ENCODE measurements at regions not wholly inside any gene's neighbourhood (a gene's known extent, or its start where the extent isn't known, plus 50 kb on each side); places are given as distances from the start of the nearest gene placed in this dataset.

- BruUV-seq (replicated peaks): no TSS peak
- Histone ChIP-seq H3K4me3 (ENCODE audit: low read depth, low read length) (no peak overlapping the region), H3K9me3 (no peaks in the 10 kb centered on the region), H3K4me1 (no peaks in the 10 kb centered on the region), H3K36me3 (ENCODE audit: control insufficient read depth, insufficient read depth, low read length) (no peaks in the 10 kb centered on the region), H3K27me3 (replicated peaks; ENCODE audit: control insufficient read depth, insufficient read depth, low read length) (no peaks in the 10 kb centered on the region)
- H3K36me3 Mint-ChIP-seq (ENCODE audit: insufficient read depth, unreplicated experiment): no peaks in the 10 kb centered on the region
- H3K4me3 Mint-ChIP-seq (ENCODE audit: unreplicated experiment): no peak overlapping the region
- ChIA-PET POLR2A (no interaction called here), CTCF (interaction anchor here (0.6 to 1.3 kb wide), 3 partner anchors 110 to 571 kb away, joined by 3 to 8 read pairs (median 5); no protein-coding TSS in a partner anchor)
- DNase-seq: peak; percentile 41 to 55
- no peak overlapping the region for H3K27ac Mint-ChIP-seq (ENCODE audit: unreplicated experiment)
- no peaks in the 10 kb centered on the region for H3K9me3 Mint-ChIP-seq (ENCODE audit: unreplicated experiment)
- peak; percentile 48 to 59 for TF ChIP-seq CTCF (IDR thresholded peaks at IDR 0.05; ENCODE audit: insufficient read depth in 1 of 2, low read depth in 1 of 2, low read length in 1 of 2, severe bottlenecking in 1 of 2, unreplicated experiment in 1 of 2)
- no peaks in the 10 kb centered on the region for H3K4me1 Mint-ChIP-seq (ENCODE audit: low read depth, unreplicated experiment)
- no peaks in the 10 kb centered on the region for H3K27me3 Mint-ChIP-seq (ENCODE audit: insufficient read depth, unreplicated experiment)
- intact Hi-C loops (cut with micrococcal nuclease; ENCODE audit: unreplicated experiment): loop anchor here (5.0 kb wide), 1 partner anchor 392 kb away; no protein-coding TSS in a partner anchor
Observed at GRCh38 chr5:57889558-57889957, 406.9 kb upstream of the ACTBL2 start.

DNA sequence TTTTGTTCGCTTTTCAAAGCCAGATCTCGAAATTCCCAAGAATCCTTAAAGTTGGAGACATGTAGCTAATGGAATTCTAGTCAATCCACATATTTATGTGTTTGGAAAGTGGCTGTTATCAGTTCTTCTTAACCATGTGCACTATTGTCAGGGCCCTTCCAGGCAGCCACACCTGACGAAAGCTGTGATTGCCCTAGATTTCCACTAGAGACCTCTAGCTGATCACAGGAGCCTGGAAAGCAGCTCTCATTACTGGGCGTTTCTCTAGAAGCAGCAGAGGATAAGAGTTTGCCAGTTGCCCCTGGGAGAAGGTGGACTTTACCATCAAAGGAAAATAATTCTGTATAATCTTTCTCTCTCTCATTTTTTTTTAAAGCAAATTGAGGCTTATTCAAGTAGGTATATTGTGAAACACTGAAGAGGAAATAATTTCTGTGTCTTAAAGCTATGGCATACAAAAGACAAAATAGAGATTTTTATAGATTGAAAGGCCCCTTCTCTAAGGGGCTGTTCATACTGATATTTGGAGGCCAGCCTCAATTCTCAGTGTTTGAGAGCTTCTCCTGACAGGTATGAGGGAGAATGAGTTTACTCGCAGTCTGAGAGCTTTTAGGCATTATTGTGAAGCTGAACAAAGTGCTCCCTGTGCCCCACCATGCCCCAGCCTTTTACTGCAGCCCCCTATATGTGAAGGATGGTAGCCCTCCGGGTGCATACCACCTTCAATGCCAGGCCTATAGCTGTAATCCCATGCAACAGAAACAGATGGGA lies 405.4 kb upstream of the ACTBL2 start:
- Mint-ChIP-seq H3K27me3 (ENCODE audit: insufficient read depth, unreplicated experiment) (no peaks in the 10 kb centered on the region), H3K4me3 (ENCODE audit: unreplicated experiment) (no peak overlapping the region), H3K36me3 (ENCODE audit: insufficient read depth, unreplicated experiment) (no peaks in the 10 kb centered on the region), H3K4me1 (ENCODE audit: low read depth, unreplicated experiment) (no peaks in the 10 kb centered on the region), H3K27ac (ENCODE audit: unreplicated experiment) (no peak overlapping the region), H3K9me3 (ENCODE audit: unreplicated experiment) (no peaks in the 10 kb centered on the region)
- peak; percentile 55 to 80 for TF ChIP-seq CTCF (IDR thresholded peaks at IDR 0.05; ENCODE audit: insufficient read depth in 1 of 2, low read depth in 1 of 2, low read length in 1 of 2, severe bottlenecking in 1 of 2, unreplicated experiment in 1 of 2)
- Histone ChIP-seq H3K9me3 (no peaks in the 10 kb centered on the region), H3K4me3 (ENCODE audit: low read depth, low read length) (no peak overlapping the region), H3K36me3 (ENCODE audit: control insufficient read depth, insufficient read depth, low read length) (no peaks in the 10 kb centered on the region), H3K27me3 (replicated peaks; ENCODE audit: control insufficient read depth, insufficient read depth, low read length) (no peaks in the 10 kb centered on the region), H3K4me1 (no peaks in the 10 kb centered on the region)
- no TSS peak for BruUV-seq (replicated peaks)
- POLR2A ChIA-PET: no interaction called here
- peak; percentile 72 to 75 for DNase-seq
- intact Hi-C loops (cut with micrococcal nuclease; ENCODE audit: unreplicated experiment): loop anchor here (1.0 to 5.0 kb wide), 4 partner anchors 109 to 590 kb away; partner anchors contain the start of gene PLK2
- CTCF ChIA-PET: interaction anchor here (0.7 to 1.8 kb wide), 7 partner anchors 9 to 590 kb away, joined by 3 to 33 read pairs (median 5); no protein-coding TSS in a partner anchor

DNA sequence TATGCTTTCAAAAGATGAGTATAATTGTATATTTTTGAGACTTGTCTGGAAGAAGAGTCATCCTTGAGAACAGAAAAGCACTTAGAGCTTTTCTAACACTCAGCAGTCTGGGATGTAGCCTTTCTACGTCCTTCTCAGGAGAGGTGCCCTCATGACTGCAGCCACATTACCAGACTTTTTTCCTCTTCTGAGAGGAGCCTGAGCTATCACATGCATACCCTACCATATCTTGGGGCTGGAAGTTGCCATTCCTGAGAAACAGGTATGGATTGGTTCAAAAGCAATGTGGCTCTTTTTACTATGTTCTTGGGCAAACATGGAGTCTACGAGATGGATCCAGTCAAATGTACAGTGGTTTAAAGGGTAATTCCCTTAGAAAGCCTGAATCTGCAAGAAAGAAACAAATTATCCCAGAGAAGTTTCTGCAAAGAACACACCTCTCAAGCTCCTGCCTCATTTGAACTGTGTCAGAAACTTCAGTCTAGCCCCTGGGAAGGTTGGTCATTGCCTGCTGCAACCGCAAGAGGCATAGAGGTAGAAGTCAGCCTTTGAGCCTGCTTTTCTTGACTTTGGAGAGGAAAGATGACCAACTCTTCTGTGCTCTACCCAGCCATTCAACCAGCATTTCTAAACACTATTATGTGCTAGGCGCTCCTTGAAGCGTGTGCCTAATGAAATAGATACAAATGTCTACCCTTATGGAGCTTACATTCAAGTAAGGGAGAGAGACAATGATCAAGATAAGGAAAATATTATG lies 401.9 kb upstream of the ACTBL2 start:
- Mint-ChIP-seq H3K9me3 (ENCODE audit: unreplicated experiment) (no peaks in the 10 kb centered on the region), H3K4me1 (ENCODE audit: low read depth, unreplicated experiment) (no peaks in the 10 kb centered on the region), H3K4me3 (ENCODE audit: unreplicated experiment) (no peak overlapping the region), H3K27ac (ENCODE audit: unreplicated experiment) (no peak overlapping the region), H3K27me3 (ENCODE audit: insufficient read depth, unreplicated experiment) (no peaks in the 10 kb centered on the region), H3K36me3 (ENCODE audit: insufficient read depth, unreplicated experiment) (no peaks in the 10 kb centered on the region)
- BruUV-seq (replicated peaks): no TSS peak
- no peak overlapping the region for H3K4me3 ChIP-seq (ENCODE audit: low read depth, low read length)
- H3K36me3 ChIP-seq (ENCODE audit: control insufficient read depth, insufficient read depth, low read length): no peaks in the 10 kb centered on the region
- CTCF ChIA-PET: interaction anchor here (1.8 kb wide), 1 partner anchor 234 kb away, joined by 5 read pairs; no protein-coding TSS in a partner anchor
- no peaks in the 10 kb centered on the region for H3K9me3 ChIP-seq
- intact Hi-C loops (cut with micrococcal nuclease; ENCODE audit: unreplicated experiment): loop anchor here (5.0 kb wide), 1 partner anchor 387 kb away; no protein-coding TSS in a partner anchor
- no peaks in the 10 kb centered on the region for H3K27me3 ChIP-seq (replicated peaks; ENCODE audit: control insufficient read depth, insufficient read depth, low read length)
- TF ChIP-seq CTCF (IDR thresholded peaks at IDR 0.05; ENCODE audit: insufficient read depth in 1 of 2, low read depth in 1 of 2, low read length in 1 of 2, severe bottlenecking in 1 of 2, unreplicated experiment in 1 of 2): no peak
- POLR2A ChIA-PET: no interaction called here
- no peaks in the 10 kb centered on the region for H3K4me1 ChIP-seq
- no peak for DNase-seq
